Transverse colon (tissue), 4 donors: ENCODE measurements at regions not wholly inside any gene's neighbourhood (a gene's known extent, or its start where the extent isn't known, plus 50 kb on each side); places are given as distances from the start of the nearest gene placed in this dataset.

Source experiments
- DNase-seq: peaks from one replicate; pipeline ENCODE4 v3.0.0-alpha.2; 2019
- H3K27ac ChIP-seq, 4 donors: fragments of 200-600 bp; sonication (generic); 2 replicates each; pipeline ENCODE4 v1.5.1; 2016 to 2018; ENCODE audit warnings: inconsistent platforms in 4 of 4
- H3K27me3 ChIP-seq: fragments of 200-600 bp; sonication (generic); 2 replicates; pipeline ENCODE4 v1.5.1; 2017; ENCODE audit warnings: inconsistent platforms
- H3K36me3 ChIP-seq, 4 donors: fragments of 200-600 bp; sonication (generic); 2 replicates each; pipeline ENCODE4 v1.5.1; 2017 to 2019; ENCODE audit warnings: inconsistent platforms in 4 of 4
- H3K4me1 ChIP-seq, 4 donors: fragments of 200-600 bp; sonication (generic); 2 replicates each; pipeline ENCODE4 v1.5.1; 2017 to 2020; ENCODE audit warnings: inconsistent platforms in 4 of 4
- H3K4me3 ChIP-seq, 4 donors: fragments of 200-600 bp; sonication (generic); 1 replicate in 1 of 4; 2 replicates in 3 of 4; pipeline versions ENCODE4 v1.5.1 to v1.6.1; 2017 to 2019; ENCODE audit warnings: inconsistent platforms in 4 of 4
- H3K9me3 ChIP-seq, 2 donors: fragments of 200-600 bp; sonication (generic); 2 replicates each; pipeline ENCODE4 v1.5.1; 2017 to 2019; ENCODE audit warnings: inconsistent platforms in 2 of 2
- EP300 ChIP-seq: sonication (generic); formaldehyde crosslinking; IDR thresholded peaks from one replicate; pipeline ENCODE4 v1.6.1; 2017; ENCODE audit warnings: antibody characterized with exemption, low read depth
- POLR2A ChIP-seq: fragments of 450-650 bp; IDR thresholded peaks from one replicate; pipeline ENCODE4 v1.6.1; 2016; ENCODE audit warnings: antibody characterized with exemption, mild to moderate bottlenecking, moderate library complexity
- POLR2AphosphoS5 ChIP-seq, 3 donors: sonication (generic); formaldehyde crosslinking; IDR thresholded peaks; one replicate each; pipeline ENCODE4 v1.6.1; 2016; ENCODE audit warnings: antibody characterized with exemption in 3 of 3
- WGBS, 2 donors: methylation state at CpG; one replicate each; pipeline ENCODE4 v1.1.5; 2018; ENCODE audit warnings: low coverage in 1 of 2; 5-methylcytosine and 5-hydroxymethylcytosine counted together
- in situ Hi-C, 4 donors: fragments of 200-750 bp; cut with MboI; loops; one replicate each; pipeline versions ENCODE4 v1.15.0 to v1.15.1; 2017; ENCODE audit warnings: low sequenced_read_pairs in 3 of 4, low pct_ligation_motif_present in 1 of 4, low pct_unique_long_range_greater_than_20kb in 1 of 4
- intact Hi-C: fragments of 100-400 bp; cut with DNase I; formaldehyde crosslinking; loops from one replicate; pipeline ENCODE4 v1.15.1; 2023; ENCODE audit warnings: low total_unique reads
- TF ChIP-seq, protein P1 (sequence below), 5 experiments: fragments of 200-600 bp in 3 of 5; fragments of 450-650 bp in 2 of 5; sonication (generic) in 3 of 5; IDR thresholded peaks; 1 replicate in 2 of 5; 2 replicates in 3 of 5; pipeline ENCODE4 v1.5.1; 2016 to 2017; ENCODE audit warnings: antibody characterized with exemption in 5 of 5, inconsistent platforms in 3 of 5, mild to moderate bottlenecking in 2 of 5, moderate library complexity in 1 of 5

DNA sequence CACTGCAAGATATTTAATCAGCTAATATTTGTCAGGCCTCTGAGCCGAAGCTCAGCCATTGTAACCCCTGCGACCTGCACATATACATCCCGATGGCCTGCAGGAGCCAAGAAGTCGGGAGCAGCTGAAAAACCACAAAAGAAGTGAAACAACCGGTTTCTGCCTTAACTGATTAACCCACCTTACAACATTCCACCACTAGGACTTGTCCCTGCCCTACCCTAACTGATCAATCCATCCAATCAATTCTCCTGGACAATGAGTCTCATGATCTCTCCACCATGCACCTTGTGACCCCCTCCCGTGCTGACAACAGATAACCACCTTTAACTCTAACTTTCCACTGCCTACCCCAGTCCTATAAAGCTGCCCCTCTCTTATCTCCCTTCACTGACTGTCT, 945.4 kb upstream of the GYPC start:
- intact Hi-C loops (no loop called here), in situ Hi-C loops (no loop called here)
- no peaks in the 10 kb centered on the region for H3K9me3 ChIP-seq
- no peaks in the 10 kb centered on the region for H3K27me3 ChIP-seq
- TF ChIP-seq POLR2AphosphoS5 (IDR thresholded peaks at IDR 0.05) = no peak
- TF ChIP-seq POLR2A = no peak
- TF ChIP-seq, protein P1, sequence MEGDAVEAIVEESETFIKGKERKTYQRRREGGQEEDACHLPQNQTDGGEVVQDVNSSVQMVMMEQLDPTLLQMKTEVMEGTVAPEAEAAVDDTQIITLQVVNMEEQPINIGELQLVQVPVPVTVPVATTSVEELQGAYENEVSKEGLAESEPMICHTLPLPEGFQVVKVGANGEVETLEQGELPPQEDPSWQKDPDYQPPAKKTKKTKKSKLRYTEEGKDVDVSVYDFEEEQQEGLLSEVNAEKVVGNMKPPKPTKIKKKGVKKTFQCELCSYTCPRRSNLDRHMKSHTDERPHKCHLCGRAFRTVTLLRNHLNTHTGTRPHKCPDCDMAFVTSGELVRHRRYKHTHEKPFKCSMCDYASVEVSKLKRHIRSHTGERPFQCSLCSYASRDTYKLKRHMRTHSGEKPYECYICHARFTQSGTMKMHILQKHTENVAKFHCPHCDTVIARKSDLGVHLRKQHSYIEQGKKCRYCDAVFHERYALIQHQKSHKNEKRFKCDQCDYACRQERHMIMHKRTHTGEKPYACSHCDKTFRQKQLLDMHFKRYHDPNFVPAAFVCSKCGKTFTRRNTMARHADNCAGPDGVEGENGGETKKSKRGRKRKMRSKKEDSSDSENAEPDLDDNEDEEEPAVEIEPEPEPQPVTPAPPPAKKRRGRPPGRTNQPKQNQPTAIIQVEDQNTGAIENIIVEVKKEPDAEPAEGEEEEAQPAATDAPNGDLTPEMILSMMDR (IDR thresholded peaks at IDR 0.05) = no peak
- TF ChIP-seq EP300 = no peak
- H3K27ac ChIP-seq = no peak overlapping the region
- H3K4me3 ChIP-seq = no peak overlapping the region
- no peaks in the 10 kb centered on the region for H3K36me3 ChIP-seq
- 58 to 66% methylated on average over 3 to 6 of the region's 6 CpGs for WGBS, 2 donors
- DNase-seq = no peak
- H3K4me1 ChIP-seq = no peaks in the 10 kb centered on the region

- DNase-seq = no peak
- Histone ChIP-seq H3K36me3 (no peaks in the 10 kb centered on the region), H3K4me3 (no peak overlapping the region), H3K9me3 (no peaks in the 10 kb centered on the region), H3K4me1 (no peaks in the 10 kb centered on the region), H3K27me3 (no peaks in the 10 kb centered on the region), H3K27ac (no peak overlapping the region)
- 24 to 60% methylated on average over 1 of the region's 1 CpG for WGBS, 2 donors
- in situ Hi-C loops = no loop called here
- TF ChIP-seq, protein P1 (IDR thresholded peaks at IDR 0.05) = no peak
- no peak for TF ChIP-seq POLR2AphosphoS5 (IDR thresholded peaks at IDR 0.05)
- TF ChIP-seq EP300 = no peak
- TF ChIP-seq POLR2A = no peak
- intact Hi-C loops = no loop called here
Measured at GRCh38 chr2:125711075-125711474, 944.9 kb upstream of the GYPC start.

- no peak overlapping the region for H3K27ac ChIP-seq
- no peaks in the 10 kb centered on the region for H3K36me3 ChIP-seq
- TF ChIP-seq, protein P1 (IDR thresholded peaks at IDR 0.05) = no peak
- TF ChIP-seq POLR2A (no peak), EP300 (no peak), POLR2AphosphoS5 (IDR thresholded peaks at IDR 0.05) (no peak)
- intact Hi-C loops = no loop called here
- 80 to 93% methylated on average over 5 to 6 of the region's 6 CpGs for WGBS, 2 donors
- no peaks in the 10 kb centered on the region for H3K27me3 ChIP-seq
- DNase-seq = no peak
- in situ Hi-C loops = no loop called here
- H3K4me3 ChIP-seq = no peak overlapping the region
- H3K4me1 ChIP-seq = no peaks in the 10 kb centered on the region
- no peaks in the 10 kb centered on the region for H3K9me3 ChIP-seq
Measured at GRCh38 chr2:125713533-125713932, 942.4 kb upstream of the GYPC start.

DNA sequence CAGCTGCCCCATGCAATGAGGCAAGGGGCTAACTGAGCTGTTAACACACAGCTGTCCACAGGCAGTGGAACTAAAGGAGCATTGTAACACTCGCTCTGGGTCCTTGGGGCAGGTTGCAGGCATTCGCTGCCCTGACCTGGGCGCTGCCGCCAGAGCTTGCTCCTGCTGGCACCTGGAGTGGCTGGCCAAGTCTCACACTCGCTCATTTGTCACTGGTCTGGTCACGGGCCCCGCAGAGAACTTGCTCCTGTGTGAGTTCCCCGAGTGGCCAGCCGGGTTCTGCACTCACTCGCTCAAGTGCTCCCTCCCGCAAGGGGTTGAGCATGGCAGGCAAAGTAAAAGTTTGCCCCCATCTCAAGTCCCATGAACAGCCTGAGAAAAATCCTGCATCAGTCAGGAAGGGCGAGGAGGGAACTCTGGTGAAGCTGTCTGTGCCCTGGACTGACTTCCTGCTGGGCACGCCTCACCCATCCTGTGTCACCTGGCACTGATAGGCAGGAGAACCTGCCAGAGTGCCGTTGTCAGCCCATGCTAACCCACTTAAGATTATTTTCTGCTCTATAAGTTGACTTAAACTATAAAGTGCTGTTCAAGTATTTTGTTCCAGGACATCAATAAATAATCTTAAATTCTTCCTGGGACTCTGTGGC, 934.8 kb upstream of the GYPC start:
- H3K4me3 ChIP-seq = no peak overlapping the region
- no peaks in the 10 kb centered on the region for H3K27me3 ChIP-seq
- H3K36me3 ChIP-seq = no peaks in the 10 kb centered on the region
- H3K4me1 ChIP-seq = no peaks in the 10 kb centered on the region
- no peaks in the 10 kb centered on the region for H3K9me3 ChIP-seq
- 60 to 81% methylated on average over 1 to 14 of the region's 14 CpGs for WGBS, 2 donors
- in situ Hi-C loops (no loop called here), intact Hi-C loops (no loop called here)
- TF ChIP-seq POLR2A (no peak), POLR2AphosphoS5 (IDR thresholded peaks at IDR 0.05) (no peak), EP300 (no peak)
- TF ChIP-seq, protein P1 (IDR thresholded peaks at IDR 0.05) = no peak
- H3K27ac ChIP-seq = no peak overlapping the region
- no peak for DNase-seq
